ENCODE measurements at regions not wholly inside any gene's neighbourhood (a gene's known extent, or its start where the extent isn't known, plus 50 kb on each side); places are given as distances from the start of the nearest gene placed in this dataset.
"Not testable (repeated sequence)": the region's sequence is repeated elsewhere in the genome, so short reads cannot be mapped to it uniquely, and the experiment has no call there.

- DNase-seq: no peak
Observed at GRCh38 chr6:81228912-81229555, 523.4 kb downstream of the TENT5A start.

GRCh38 chr6:81226957-81227356 is 525.5 kb downstream of the TENT5A start:
- no peak for DNase-seq

- no peak for DNase-seq
Observed at GRCh38 chr6:81216668-81217067, 535.8 kb downstream of the TENT5A start.

GRCh38 chr6:81215092-81215432 is 537.4 kb downstream of the TENT5A start:
- no peak for DNase-seq

- DNase-seq: no peak
Observed at GRCh38 chr6:81214414-81215091, 537.9 kb downstream of the TENT5A start.

GRCh38 chr6:81204731-81205130 is 547.8 kb downstream of the TENT5A start:
- peak; percentile 94 for DNase-seq

GRCh38 chr6:81194374-81194773 is 558.1 kb downstream of the TENT5A start:
- no peak for DNase-seq

- DNase-seq: no peak
Observed at GRCh38 chr6:81172056-81172740, 580.3 kb downstream of the TENT5A start.

- DNase-seq: no peak
Observed at GRCh38 chr6:81169166-81169565, 583.3 kb downstream of the TENT5A start.

- DNase-seq: no peak
Observed at GRCh38 chr6:81166770-81167169, 585.7 kb downstream of the TENT5A start.

- no peak for DNase-seq
Observed at GRCh38 chr6:81158956-81159355, 593.5 kb downstream of the TENT5A start.

- DNase-seq: no peak
Observed at GRCh38 chr6:81148751-81149150, 603.7 kb downstream of the TENT5A start.

GRCh38 chr6:81145506-81145905 is 607.0 kb downstream of the TENT5A start:
- DNase-seq: no peak

GRCh38 chr6:81144346-81144745 is 608.1 kb downstream of the TENT5A start:
- no peak for DNase-seq

GRCh38 chr6:81138236-81138635 is 614.2 kb downstream of the TENT5A start:
- peak; percentile 94 for DNase-seq

- DNase-seq: no peak
Observed at GRCh38 chr6:81130969-81131368, 621.5 kb downstream of the TENT5A start.

GRCh38 chr6:81130061-81130460 is 622.4 kb downstream of the TENT5A start:
- no peak for DNase-seq

GRCh38 chr6:81128671-81129070 is 623.8 kb downstream of the TENT5A start:
- DNase-seq: no peak

GRCh38 chr6:81126150-81126549 is 626.3 kb downstream of the TENT5A start:
- no peak for DNase-seq

- DNase-seq: no peak
Observed at GRCh38 chr6:81120280-81120679, 632.2 kb downstream of the TENT5A start.

- peak; percentile 13 for DNase-seq
Observed at GRCh38 chr6:81105998-81106397, 646.5 kb downstream of the TENT5A start.

- no peak for DNase-seq
Observed at GRCh38 chr6:81098109-81098814, 654.2 kb downstream of the TENT5A start.

GRCh38 chr6:81096464-81096863 is 656.0 kb downstream of the TENT5A start:
- not testable (repeated sequence) for DNase-seq

- no peak for DNase-seq
Observed at GRCh38 chr6:81093051-81093450, 659.4 kb downstream of the TENT5A start.
